Keratinocyte (primary cell): ENCODE measurements at regions not wholly inside any gene's neighbourhood (a gene's known extent, or its start where the extent isn't known, plus 50 kb on each side); places are given as distances from the start of the nearest gene placed in this dataset.

Experiments used
- EZH2 ChIP-seq: IDR thresholded peaks from one replicate; pipeline ENCODE4 v1.6.1; 2012; ENCODE audit warnings: inconsistent platforms, mild to moderate bottlenecking, low read length, moderate library complexity
- TF ChIP-seq, protein P1 (sequence below), 3 experiments: IDR thresholded peaks in 1 of 3; conservative IDR thresholded peaks in 1 of 3; optimal IDR thresholded peaks in 1 of 3; 2 replicates in 2 of 3; 3 replicates in 1 of 3; pipeline versions ENCODE3 to v1.5.1; 2011; ENCODE audit warnings: low read length in 3 of 3, mild to moderate bottlenecking in 3 of 3, moderate library complexity in 2 of 3, control low read depth in 1 of 3, inconsistent platforms in 1 of 3; ENCODE audit not compliant: insufficient read depth in 2 of 3; ENCODE audit errors: extremely low read depth in 1 of 3

DNA sequence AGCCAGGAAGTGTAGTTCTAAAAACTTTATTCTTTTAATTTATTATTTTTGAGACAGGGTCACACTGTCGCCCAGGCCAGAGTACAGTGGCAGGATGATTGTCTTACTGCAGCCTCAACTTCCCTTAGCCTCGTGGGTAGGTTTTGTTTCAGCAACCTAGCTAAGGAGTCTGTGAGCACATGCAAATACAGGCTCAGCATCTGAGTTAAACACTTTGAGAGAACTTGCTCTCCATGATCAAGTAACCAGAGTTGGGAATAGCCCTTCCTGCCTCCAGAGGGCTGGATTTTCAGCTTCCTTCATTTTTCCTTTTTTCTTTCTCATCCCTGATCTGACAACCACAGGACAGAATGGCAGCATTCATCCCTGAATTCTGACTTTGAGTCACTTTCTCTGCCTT is 871.3 kb downstream of the GALC start:
- TF ChIP-seq, protein P1, sequence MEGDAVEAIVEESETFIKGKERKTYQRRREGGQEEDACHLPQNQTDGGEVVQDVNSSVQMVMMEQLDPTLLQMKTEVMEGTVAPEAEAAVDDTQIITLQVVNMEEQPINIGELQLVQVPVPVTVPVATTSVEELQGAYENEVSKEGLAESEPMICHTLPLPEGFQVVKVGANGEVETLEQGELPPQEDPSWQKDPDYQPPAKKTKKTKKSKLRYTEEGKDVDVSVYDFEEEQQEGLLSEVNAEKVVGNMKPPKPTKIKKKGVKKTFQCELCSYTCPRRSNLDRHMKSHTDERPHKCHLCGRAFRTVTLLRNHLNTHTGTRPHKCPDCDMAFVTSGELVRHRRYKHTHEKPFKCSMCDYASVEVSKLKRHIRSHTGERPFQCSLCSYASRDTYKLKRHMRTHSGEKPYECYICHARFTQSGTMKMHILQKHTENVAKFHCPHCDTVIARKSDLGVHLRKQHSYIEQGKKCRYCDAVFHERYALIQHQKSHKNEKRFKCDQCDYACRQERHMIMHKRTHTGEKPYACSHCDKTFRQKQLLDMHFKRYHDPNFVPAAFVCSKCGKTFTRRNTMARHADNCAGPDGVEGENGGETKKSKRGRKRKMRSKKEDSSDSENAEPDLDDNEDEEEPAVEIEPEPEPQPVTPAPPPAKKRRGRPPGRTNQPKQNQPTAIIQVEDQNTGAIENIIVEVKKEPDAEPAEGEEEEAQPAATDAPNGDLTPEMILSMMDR (optimal IDR thresholded peaks at IDR 0.05 in 1 of 3, IDR thresholded peaks at IDR 0.05 in 1 of 3, conservative IDR thresholded peaks at IDR 0.05 in 1 of 3; ENCODE audit: extremely low read depth in 1 of 3, insufficient read depth in 2 of 3, low read length in 3 of 3) = no peak
- no peak for TF ChIP-seq EZH2
